ENCODE measurements at regions not wholly inside any gene's neighbourhood (a gene's known extent, or its start where the extent isn't known, plus 50 kb on each side); places are given as distances from the start of the nearest gene placed in this dataset.

GRCh38 chr9:777978-778377 lies 63.5 kb upstream of the DMRT1 start:
- no peak for DNase-seq

- no peak for DNase-seq
Observed at GRCh38 chr9:784202-784601, 57.3 kb upstream of the DMRT1 start.

- no peak for DNase-seq
Observed at GRCh38 chr9:784916-785315, 56.6 kb upstream of the DMRT1 start.

- DNase-seq = no peak
Observed at GRCh38 chr9:785997-786396, 55.5 kb upstream of the DMRT1 start.

GRCh38 chr9:786405-786804 lies 55.1 kb upstream of the DMRT1 start:
- DNase-seq = no peak

GRCh38 chr9:788777-789176 lies 52.7 kb upstream of the DMRT1 start:
- no peak for DNase-seq

All from CD4-positive, alpha-beta T cell treated with Interleukin-1 beta for 1 hour (primary cell).